ENCODE measurements at regions not wholly inside any gene's neighbourhood (a gene's known extent, or its start where the extent isn't known, plus 50 kb on each side); places are given as distances from the start of the nearest gene placed in this dataset.

DNA sequence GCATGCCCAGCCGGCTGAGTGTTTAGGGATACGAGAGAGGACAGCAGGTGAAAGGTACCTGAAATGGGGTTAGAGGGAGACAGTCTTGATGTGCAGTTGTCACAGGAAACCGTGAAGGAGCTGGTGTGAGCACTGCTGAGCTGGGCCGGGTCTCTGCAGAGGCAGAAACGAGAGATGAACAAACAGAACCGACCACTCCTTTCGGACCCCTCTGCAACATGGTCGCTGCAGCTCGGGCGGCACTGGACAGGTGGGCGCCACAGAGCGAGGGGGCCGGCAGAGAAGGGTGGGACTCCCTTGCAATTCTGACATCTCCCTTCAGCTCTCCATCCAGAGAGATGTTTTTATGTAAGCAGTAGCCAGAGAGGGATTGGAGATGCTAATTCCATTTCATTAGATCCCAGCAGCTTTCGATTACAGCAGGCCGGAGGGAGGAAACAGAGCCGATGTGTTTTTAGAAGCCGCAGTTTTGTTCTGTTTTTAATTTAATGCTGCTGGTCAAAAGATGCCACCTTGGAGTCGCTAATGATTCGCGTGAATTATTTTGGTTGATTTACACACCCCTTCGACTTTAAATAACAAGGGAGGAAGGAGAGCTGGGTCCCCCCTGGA is 86.3 kb upstream of the RPL38 start:
- FAIRE-seq (no peak), DNase-seq (ENCODE audit: insufficient read length, low spot score) (no peak)
- no peak for TF ChIP-seq CTCF (IDR thresholded peaks at IDR 0.05; ENCODE audit: insufficient read depth, missing control alignments)

GRCh38 chr17:74117999-74118421 is 85.5 kb upstream of the RPL38 start:
- DNase-seq (ENCODE audit: insufficient read length, low spot score) (no peak), FAIRE-seq (no peak)
- TF ChIP-seq CTCF (IDR thresholded peaks at IDR 0.05; ENCODE audit: insufficient read depth, missing control alignments), result peak; percentile 35

DNA sequence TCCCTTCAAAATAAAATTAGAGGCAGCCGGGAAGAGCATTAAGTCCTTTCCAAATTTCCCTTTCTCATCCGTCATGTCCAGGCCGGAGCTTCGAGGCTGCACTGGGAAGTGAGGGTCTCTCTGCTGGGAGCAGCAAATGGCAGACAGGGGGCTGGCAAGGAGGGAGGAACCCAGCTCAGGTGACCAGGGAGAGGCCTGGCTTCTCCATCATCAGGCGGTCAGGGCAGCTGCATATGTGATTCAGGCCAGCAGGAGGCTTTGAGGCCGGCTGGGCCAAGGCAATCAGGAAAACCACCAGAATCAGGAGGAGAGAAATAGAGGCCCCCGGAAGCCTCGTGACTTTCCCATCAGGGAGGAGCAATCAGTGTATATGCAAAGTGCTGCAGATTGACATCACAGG is 85.0 kb upstream of the RPL38 start:
- no peak for TF ChIP-seq CTCF (IDR thresholded peaks at IDR 0.05; ENCODE audit: insufficient read depth, missing control alignments)
- FAIRE-seq (no peak), DNase-seq (ENCODE audit: insufficient read length, low spot score) (no peak)

GRCh38 chr17:74119049-74119580 is 84.4 kb upstream of the RPL38 start:
- no peak for DNase-seq (ENCODE audit: insufficient read length, low spot score)
- no peak for FAIRE-seq
- no peak for TF ChIP-seq CTCF (IDR thresholded peaks at IDR 0.05; ENCODE audit: insufficient read depth, missing control alignments)

- peak; percentile 1 for TF ChIP-seq CTCF (IDR thresholded peaks at IDR 0.05; ENCODE audit: insufficient read depth, missing control alignments)
- DNase-seq (ENCODE audit: insufficient read length, low spot score) (no peak), FAIRE-seq (no peak)
These were observed 83.5 kb upstream of the RPL38 start for GRCh38 chr17:74119965-74120364.

DNA sequence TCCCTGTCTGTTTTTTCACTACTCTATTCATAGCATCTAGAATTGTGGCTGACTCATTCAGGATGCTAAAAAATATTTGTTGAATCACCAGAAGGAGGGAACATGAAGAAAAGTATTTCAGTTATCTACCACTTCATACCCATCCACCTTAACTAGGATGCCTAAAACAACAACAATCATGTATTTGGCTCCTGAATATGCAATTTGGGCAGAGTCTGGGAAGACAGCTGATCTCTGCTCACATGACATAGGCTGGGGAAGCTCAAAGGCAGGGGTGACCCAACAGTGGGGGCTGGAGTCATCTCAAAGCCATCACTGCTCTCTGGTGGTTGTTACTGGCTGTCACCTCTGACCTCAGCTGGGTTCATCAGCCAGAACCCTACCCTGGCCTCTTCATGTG is 80.1 kb upstream of the RPL38 start:
- FAIRE-seq (no peak), DNase-seq (ENCODE audit: insufficient read length, low spot score) (peak; percentile 11)
- no peak for TF ChIP-seq CTCF (IDR thresholded peaks at IDR 0.05; ENCODE audit: insufficient read depth, missing control alignments)

DNA sequence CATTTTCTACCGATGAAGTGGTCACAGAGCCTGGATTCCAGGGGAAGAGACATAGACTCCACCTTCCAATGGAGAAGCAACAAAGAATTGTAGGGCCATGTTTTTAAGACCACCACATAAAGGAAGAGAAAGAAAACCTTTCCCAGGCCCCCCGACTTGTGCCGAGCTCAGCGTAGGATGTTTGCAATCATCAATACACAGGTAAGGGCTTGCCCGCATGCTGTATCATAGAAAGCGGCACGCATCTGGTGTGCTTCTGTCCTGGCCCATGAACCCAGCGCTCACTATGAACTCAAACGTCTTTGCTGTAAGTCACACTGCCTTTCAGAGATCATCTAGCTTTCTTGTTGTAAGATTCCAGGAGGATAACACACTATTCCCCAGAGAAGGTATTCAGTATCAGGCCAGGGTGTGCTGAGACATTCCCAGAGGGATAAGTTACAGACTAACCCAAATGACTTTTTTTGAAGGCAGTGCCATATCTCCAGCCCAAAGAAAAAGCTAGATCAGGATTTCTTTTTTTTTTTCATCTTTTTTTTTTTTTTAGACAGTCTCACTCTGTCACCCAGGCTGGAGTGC is 79.5 kb upstream of the RPL38 start:
- FAIRE-seq (no peak), DNase-seq (ENCODE audit: insufficient read length, low spot score) (no peak)
- TF ChIP-seq CTCF (IDR thresholded peaks at IDR 0.05; ENCODE audit: insufficient read depth, missing control alignments), result no peak
